NT2/D1 (cell line): ENCODE measurements at regions not wholly inside any gene's neighbourhood (a gene's known extent, or its start where the extent isn't known, plus 50 kb on each side); places are given as distances from the start of the nearest gene placed in this dataset.

Experiments
- SUZ12 ChIP-seq: IDR thresholded peaks from 2 replicates; pipeline ENCODE4 v1.6.1; 2011; ENCODE audit not compliant: insufficient read length, insufficient read depth; ENCODE audit errors: extremely low read depth
- YY1 ChIP-seq: IDR thresholded peaks from 2 replicates; pipeline ENCODE4 v1.6.1; 2011; ENCODE audit not compliant: insufficient read length, insufficient read depth

- TF ChIP-seq YY1 = no peak
- TF ChIP-seq SUZ12 = no peak
Measured at GRCh38 chr11:105429096-105429910, 180.6 kb upstream of the GRIA4 start.
